ENCODE measurements at regions not wholly inside any gene's neighbourhood (a gene's known extent, or its start where the extent isn't known, plus 50 kb on each side); places are given as distances from the start of the nearest gene placed in this dataset.
"Not testable (repeated sequence)": the region's sequence is repeated elsewhere in the genome, so short reads cannot be mapped to it uniquely, and the experiment has no call there.

GRCh38 chr7:94178230-94178629, 174.1 kb upstream of the BET1 start:
- Histone ChIP-seq H3K36me3 (ENCODE audit: control insufficient read depth, insufficient read depth, low read length) (no peaks in the 10 kb centered on the region), H3K27me3 (ENCODE audit: control insufficient read depth, insufficient read depth, low read length) (no peaks in the 10 kb centered on the region), H3K4me1 (ENCODE audit: control insufficient read depth, insufficient read depth, low read length) (no peaks in the 10 kb centered on the region), H3K9ac (ENCODE audit: low read length) (no peak overlapping the region), H3K9me3 (ENCODE audit: control insufficient read depth, low read length) (no peaks in the 10 kb centered on the region), H3K4me3 (ENCODE audit: low read length) (no peak overlapping the region)

GRCh38 chr7:94179466-94179865, 175.3 kb upstream of the BET1 start:
- H3K9ac ChIP-seq (ENCODE audit: low read length), result no peak overlapping the region
- H3K36me3 ChIP-seq (ENCODE audit: control insufficient read depth, insufficient read depth, low read length), result no peaks in the 10 kb centered on the region
- no peaks in the 10 kb centered on the region for H3K9me3 ChIP-seq (ENCODE audit: control insufficient read depth, low read length)
- H3K4me3 ChIP-seq (ENCODE audit: low read length), result no peak overlapping the region
- H3K27me3 ChIP-seq (ENCODE audit: control insufficient read depth, insufficient read depth, low read length), result no peaks in the 10 kb centered on the region
- no peaks in the 10 kb centered on the region for H3K4me1 ChIP-seq (ENCODE audit: control insufficient read depth, insufficient read depth, low read length)

GRCh38 chr7:94182066-94182465, 177.9 kb upstream of the BET1 start:
- no peaks in the 10 kb centered on the region for H3K36me3 ChIP-seq (ENCODE audit: control insufficient read depth, insufficient read depth, low read length)
- H3K9ac ChIP-seq (ENCODE audit: low read length), result no peak overlapping the region
- no peak overlapping the region for H3K4me3 ChIP-seq (ENCODE audit: low read length)
- no peaks in the 10 kb centered on the region for H3K27me3 ChIP-seq (ENCODE audit: control insufficient read depth, insufficient read depth, low read length)
- no peaks in the 10 kb centered on the region for H3K9me3 ChIP-seq (ENCODE audit: control insufficient read depth, low read length)
- H3K4me1 ChIP-seq (ENCODE audit: control insufficient read depth, insufficient read depth, low read length), result no peaks in the 10 kb centered on the region

- Histone ChIP-seq H3K4me3 (ENCODE audit: low read length) (no peak overlapping the region), H3K27me3 (ENCODE audit: control insufficient read depth, insufficient read depth, low read length) (no peaks in the 10 kb centered on the region), H3K9ac (ENCODE audit: low read length) (no peak overlapping the region), H3K36me3 (ENCODE audit: control insufficient read depth, insufficient read depth, low read length) (no peaks in the 10 kb centered on the region), H3K9me3 (ENCODE audit: control insufficient read depth, low read length) (no peaks in the 10 kb centered on the region), H3K4me1 (ENCODE audit: control insufficient read depth, insufficient read depth, low read length) (no peaks in the 10 kb centered on the region)
These were observed 178.6 kb upstream of the BET1 start for GRCh38 chr7:94182721-94183120.

GRCh38 chr7:94183289-94183749, 179.2 kb upstream of the BET1 start:
- H3K9ac ChIP-seq (ENCODE audit: low read length), result no peak overlapping the region
- no peaks in the 10 kb centered on the region for H3K27me3 ChIP-seq (ENCODE audit: control insufficient read depth, insufficient read depth, low read length)
- no peak overlapping the region for H3K4me3 ChIP-seq (ENCODE audit: low read length)
- no peaks in the 10 kb centered on the region for H3K4me1 ChIP-seq (ENCODE audit: control insufficient read depth, insufficient read depth, low read length)
- no peaks in the 10 kb centered on the region for H3K36me3 ChIP-seq (ENCODE audit: control insufficient read depth, insufficient read depth, low read length)
- no peaks in the 10 kb centered on the region for H3K9me3 ChIP-seq (ENCODE audit: control insufficient read depth, low read length)

- Histone ChIP-seq H3K4me1 (ENCODE audit: control insufficient read depth, insufficient read depth, low read length) (no peaks in the 10 kb centered on the region), H3K9ac (ENCODE audit: low read length) (no peak overlapping the region), H3K36me3 (ENCODE audit: control insufficient read depth, insufficient read depth, low read length) (no peaks in the 10 kb centered on the region), H3K4me3 (ENCODE audit: low read length) (no peak overlapping the region), H3K27me3 (ENCODE audit: control insufficient read depth, insufficient read depth, low read length) (no peaks in the 10 kb centered on the region), H3K9me3 (ENCODE audit: control insufficient read depth, low read length) (no peaks in the 10 kb centered on the region)
These were observed 179.7 kb upstream of the BET1 start for GRCh38 chr7:94183891-94184290.

GRCh38 chr7:94188350-94188749, 184.2 kb upstream of the BET1 start:
- Histone ChIP-seq H3K9me3 (ENCODE audit: control insufficient read depth, low read length) (no peaks in the 10 kb centered on the region), H3K36me3 (ENCODE audit: control insufficient read depth, insufficient read depth, low read length) (no peaks in the 10 kb centered on the region), H3K4me1 (ENCODE audit: control insufficient read depth, insufficient read depth, low read length) (no peaks in the 10 kb centered on the region), H3K27me3 (ENCODE audit: control insufficient read depth, insufficient read depth, low read length) (no peaks in the 10 kb centered on the region), H3K4me3 (ENCODE audit: low read length) (no peak overlapping the region), H3K9ac (ENCODE audit: low read length) (no peak overlapping the region)

GRCh38 chr7:94190599-94191061, 186.5 kb upstream of the BET1 start:
- Histone ChIP-seq H3K27me3 (ENCODE audit: control insufficient read depth, insufficient read depth, low read length) (no peaks in the 10 kb centered on the region), H3K9ac (ENCODE audit: low read length) (no peak overlapping the region), H3K9me3 (ENCODE audit: control insufficient read depth, low read length) (no peaks in the 10 kb centered on the region), H3K4me3 (ENCODE audit: low read length) (no peak overlapping the region), H3K36me3 (ENCODE audit: control insufficient read depth, insufficient read depth, low read length) (no peaks in the 10 kb centered on the region), H3K4me1 (ENCODE audit: control insufficient read depth, insufficient read depth, low read length) (no peaks in the 10 kb centered on the region)

GRCh38 chr7:94194426-94194825, 190.3 kb upstream of the BET1 start:
- not testable (repeated sequence) for H3K4me3 ChIP-seq (ENCODE audit: low read length); H3K36me3 ChIP-seq (ENCODE audit: control insufficient read depth, insufficient read depth, low read length); H3K9me3 ChIP-seq (ENCODE audit: control insufficient read depth, low read length); H3K9ac ChIP-seq (ENCODE audit: low read length); H3K4me1 ChIP-seq (ENCODE audit: control insufficient read depth, insufficient read depth, low read length); H3K27me3 ChIP-seq (ENCODE audit: control insufficient read depth, insufficient read depth, low read length)

- H3K9ac ChIP-seq (ENCODE audit: low read length), result no peak overlapping the region
- H3K27me3 ChIP-seq (ENCODE audit: control insufficient read depth, insufficient read depth, low read length), result no peaks in the 10 kb centered on the region
- no peak overlapping the region for H3K4me3 ChIP-seq (ENCODE audit: low read length)
- no peaks in the 10 kb centered on the region for H3K36me3 ChIP-seq (ENCODE audit: control insufficient read depth, insufficient read depth, low read length)
- H3K4me1 ChIP-seq (ENCODE audit: control insufficient read depth, insufficient read depth, low read length), result no peaks in the 10 kb centered on the region
- no peaks in the 10 kb centered on the region for H3K9me3 ChIP-seq (ENCODE audit: control insufficient read depth, low read length)
These were observed 191.0 kb upstream of the BET1 start for GRCh38 chr7:94195201-94195600.

GRCh38 chr7:94195813-94196212, 191.7 kb upstream of the BET1 start:
- Histone ChIP-seq H3K4me1 (ENCODE audit: control insufficient read depth, insufficient read depth, low read length) (no peaks in the 10 kb centered on the region), H3K9ac (ENCODE audit: low read length) (no peak overlapping the region), H3K27me3 (ENCODE audit: control insufficient read depth, insufficient read depth, low read length) (no peaks in the 10 kb centered on the region), H3K9me3 (ENCODE audit: control insufficient read depth, low read length) (no peaks in the 10 kb centered on the region), H3K36me3 (ENCODE audit: control insufficient read depth, insufficient read depth, low read length) (no peaks in the 10 kb centered on the region), H3K4me3 (ENCODE audit: low read length) (no peak overlapping the region)

- Histone ChIP-seq H3K4me3 (ENCODE audit: low read length) (no peak overlapping the region), H3K4me1 (ENCODE audit: control insufficient read depth, insufficient read depth, low read length) (no peaks in the 10 kb centered on the region), H3K27me3 (ENCODE audit: control insufficient read depth, insufficient read depth, low read length) (no peaks in the 10 kb centered on the region), H3K9me3 (ENCODE audit: control insufficient read depth, low read length) (no peaks in the 10 kb centered on the region), H3K9ac (ENCODE audit: low read length) (no peak overlapping the region), H3K36me3 (ENCODE audit: control insufficient read depth, insufficient read depth, low read length) (no peaks in the 10 kb centered on the region)
These were observed 189.2 kb upstream of the COL1A2 start for GRCh38 chr7:94205529-94205928.

GRCh38 chr7:94206295-94206694, 188.4 kb upstream of the COL1A2 start:
- Histone ChIP-seq H3K4me3 (ENCODE audit: low read length) (no peak overlapping the region), H3K36me3 (ENCODE audit: control insufficient read depth, insufficient read depth, low read length) (no peaks in the 10 kb centered on the region), H3K9ac (ENCODE audit: low read length) (no peak overlapping the region), H3K27me3 (ENCODE audit: control insufficient read depth, insufficient read depth, low read length) (no peaks in the 10 kb centered on the region), H3K9me3 (ENCODE audit: control insufficient read depth, low read length) (no peaks in the 10 kb centered on the region), H3K4me1 (ENCODE audit: control insufficient read depth, insufficient read depth, low read length) (no peaks in the 10 kb centered on the region)

Data from mucosa of stomach (tissue), 1 donor.